Activated naive CD8-positive, alpha-beta T cell treated with anti-CD3 and anti-CD28 coated beads for 36 hours (primary cell): ENCODE measurements at regions not wholly inside any gene's neighbourhood (a gene's known extent, or its start where the extent isn't known, plus 50 kb on each side); places are given as distances from the start of the nearest gene placed in this dataset.

ENCODE experiments used
- DNase-seq: peaks from one replicate; pipeline ENCODE4 v3.0.0; 2021
- H3K27ac Mint-ChIP-seq: one replicate; pipeline ENCODE4 v1.8.0; 2022; ENCODE audit warnings: mild to moderate bottlenecking, moderate library complexity, mixed read lengths
- H3K27me3 Mint-ChIP-seq: one replicate; pipeline ENCODE4 v1.8.0; 2022; ENCODE audit warnings: mild to moderate bottlenecking, mixed read lengths
- H3K36me3 Mint-ChIP-seq: one replicate; pipeline ENCODE4 v1.8.0; 2021; ENCODE audit warnings: mild to moderate bottlenecking, mixed read lengths
- H3K4me1 Mint-ChIP-seq: one replicate; pipeline ENCODE4 v1.8.0; 2021; ENCODE audit warnings: mixed read lengths
- H3K4me3 Mint-ChIP-seq: one replicate; pipeline ENCODE4 v1.8.0; 2022; ENCODE audit warnings: mild to moderate bottlenecking, moderate library complexity, mixed read lengths
- H3K9me3 Mint-ChIP-seq: one replicate; pipeline ENCODE4 v1.8.0; 2022; ENCODE audit warnings: mixed read lengths

- no peaks in the 10 kb centered on the region for H3K4me1 Mint-ChIP-seq
- DNase-seq, result no peak
- H3K27ac Mint-ChIP-seq, result no peak overlapping the region
- H3K9me3 Mint-ChIP-seq, result no peaks in the 10 kb centered on the region
- no peak overlapping the region for H3K4me3 Mint-ChIP-seq
- peaks cover 19% of the 10 kb centered on the region for H3K27me3 Mint-ChIP-seq
- H3K36me3 Mint-ChIP-seq, result no peaks in the 10 kb centered on the region
These were observed 71.0 kb downstream of the RPL22L1 start for GRCh38 chr3:170799009-170799408.

- no peaks in the 10 kb centered on the region for H3K4me1 Mint-ChIP-seq
- H3K4me3 Mint-ChIP-seq, result no peak overlapping the region
- H3K9me3 Mint-ChIP-seq, result no peaks in the 10 kb centered on the region
- no peak for DNase-seq
- peaks cover 17% of the 10 kb centered on the region for H3K27me3 Mint-ChIP-seq
- H3K27ac Mint-ChIP-seq, result no peak overlapping the region
- no peaks in the 10 kb centered on the region for H3K36me3 Mint-ChIP-seq
These were observed 72.3 kb downstream of the RPL22L1 start for GRCh38 chr3:170797685-170798084.

- H3K9me3 Mint-ChIP-seq, result no peaks in the 10 kb centered on the region
- no peak overlapping the region for H3K27ac Mint-ChIP-seq
- no peak for DNase-seq
These were observed 77.5 kb downstream of the RPL22L1 start for GRCh38 chr3:170792471-170792870.

GRCh38 chr3:170790647-170791046 is 79.3 kb downstream of the RPL22L1 start:
- Mint-ChIP-seq H3K27ac (no peak overlapping the region), H3K4me1 (no peaks in the 10 kb centered on the region), H3K9me3 (no peaks in the 10 kb centered on the region), H3K4me3 (no peak overlapping the region), H3K27me3 (peaks cover 5% of the 10 kb centered on the region), H3K36me3 (no peaks in the 10 kb centered on the region)
- DNase-seq, result no peak

More at GRCh38 chr3:170792471-170792870, 77.5 kb downstream of the RPL22L1 start:
- no peaks in the 10 kb centered on the region for H3K4me1 Mint-ChIP-seq
- no peak overlapping the region for H3K4me3 Mint-ChIP-seq
- no peaks in the 10 kb centered on the region for H3K27me3 Mint-ChIP-seq
- no peaks in the 10 kb centered on the region for H3K36me3 Mint-ChIP-seq

GRCh38 chr3:170787464-170787863 is 82.5 kb downstream of the RPL22L1 start:
- H3K27ac Mint-ChIP-seq, result no peak overlapping the region

GRCh38 chr3:170785454-170785853 is 84.5 kb downstream of the RPL22L1 start:
- no peaks in the 10 kb centered on the region for H3K36me3 Mint-ChIP-seq
- H3K4me3 Mint-ChIP-seq, result no peak overlapping the region
- no peak overlapping the region for H3K27ac Mint-ChIP-seq
- DNase-seq, result no peak
- H3K9me3 Mint-ChIP-seq, result no peaks in the 10 kb centered on the region
- peaks cover 36% of the 10 kb centered on the region for H3K27me3 Mint-ChIP-seq
- no peaks in the 10 kb centered on the region for H3K4me1 Mint-ChIP-seq

More at GRCh38 chr3:170787464-170787863, 82.5 kb downstream of the RPL22L1 start:
- no peaks in the 10 kb centered on the region for H3K4me1 Mint-ChIP-seq
- H3K9me3 Mint-ChIP-seq, result no peaks in the 10 kb centered on the region
- no peaks in the 10 kb centered on the region for H3K36me3 Mint-ChIP-seq
- H3K27me3 Mint-ChIP-seq, result peaks cover 30% of the 10 kb centered on the region
- no peak for DNase-seq
- no peak overlapping the region for H3K4me3 Mint-ChIP-seq

GRCh38 chr3:170784406-170784805 is 85.6 kb downstream of the RPL22L1 start:
- no peaks in the 10 kb centered on the region for H3K36me3 Mint-ChIP-seq
- peaks cover 38% of the 10 kb centered on the region for H3K27me3 Mint-ChIP-seq
- no peaks in the 10 kb centered on the region for H3K9me3 Mint-ChIP-seq
- DNase-seq, result no peak
- no peaks in the 10 kb centered on the region for H3K4me1 Mint-ChIP-seq
- H3K4me3 Mint-ChIP-seq, result no peak overlapping the region
- no peak overlapping the region for H3K27ac Mint-ChIP-seq

- no peak for DNase-seq
- H3K9me3 Mint-ChIP-seq, result no peaks in the 10 kb centered on the region
- no peak overlapping the region for H3K27ac Mint-ChIP-seq
- H3K36me3 Mint-ChIP-seq, result no peaks in the 10 kb centered on the region
- no peaks in the 10 kb centered on the region for H3K4me1 Mint-ChIP-seq
- H3K27me3 Mint-ChIP-seq, result peaks cover 51% of the 10 kb centered on the region
- H3K4me3 Mint-ChIP-seq, result no peak overlapping the region
These were observed 89.0 kb downstream of the RPL22L1 start for GRCh38 chr3:170780955-170781354.

- peaks cover 46% of the 10 kb centered on the region for H3K27me3 Mint-ChIP-seq
- DNase-seq, result no peak
These were observed 89.5 kb downstream of the RPL22L1 start for GRCh38 chr3:170780471-170780870.

GRCh38 chr3:170778240-170779217 is 91.5 kb downstream of the RPL22L1 start:
- no peak overlapping the region for H3K27ac Mint-ChIP-seq
- H3K4me3 Mint-ChIP-seq, result no peak overlapping the region
- H3K36me3 Mint-ChIP-seq, result no peaks in the 10 kb centered on the region
- peaks cover 34% of the 10 kb centered on the region for H3K27me3 Mint-ChIP-seq
- DNase-seq, result no peak
- no peaks in the 10 kb centered on the region for H3K9me3 Mint-ChIP-seq
- H3K4me1 Mint-ChIP-seq, result no peaks in the 10 kb centered on the region

More at GRCh38 chr3:170780471-170780870, 89.5 kb downstream of the RPL22L1 start:
- H3K27ac Mint-ChIP-seq, result no peak overlapping the region
- H3K36me3 Mint-ChIP-seq, result no peaks in the 10 kb centered on the region
- no peaks in the 10 kb centered on the region for H3K4me1 Mint-ChIP-seq
- H3K9me3 Mint-ChIP-seq, result no peaks in the 10 kb centered on the region
- no peak overlapping the region for H3K4me3 Mint-ChIP-seq

GRCh38 chr3:170777564-170777926 is 92.5 kb downstream of the RPL22L1 start:
- no peaks in the 10 kb centered on the region for H3K9me3 Mint-ChIP-seq
- H3K27ac Mint-ChIP-seq, result no peak overlapping the region

GRCh38 chr3:170776887-170777563 is 93.0 kb downstream of the RPL22L1 start:
- no peak for DNase-seq
- H3K27me3 Mint-ChIP-seq, result peaks cover 22% of the 10 kb centered on the region

More at GRCh38 chr3:170777564-170777926, 92.5 kb downstream of the RPL22L1 start:
- no peak for DNase-seq
- no peaks in the 10 kb centered on the region for H3K36me3 Mint-ChIP-seq
- H3K4me3 Mint-ChIP-seq, result no peak overlapping the region
- no peaks in the 10 kb centered on the region for H3K4me1 Mint-ChIP-seq
- peaks cover 24% of the 10 kb centered on the region for H3K27me3 Mint-ChIP-seq

GRCh38 chr3:170773682-170774425 is 96.1 kb downstream of the RPL22L1 start:
- H3K27ac Mint-ChIP-seq, result no peak overlapping the region
- no peaks in the 10 kb centered on the region for H3K4me1 Mint-ChIP-seq
- no peaks in the 10 kb centered on the region for H3K36me3 Mint-ChIP-seq
- H3K4me3 Mint-ChIP-seq, result no peak overlapping the region
- H3K27me3 Mint-ChIP-seq, result peaks cover 20% of the 10 kb centered on the region
- no peak for DNase-seq
- H3K9me3 Mint-ChIP-seq, result no peaks in the 10 kb centered on the region

More at GRCh38 chr3:170776887-170777563, 93.0 kb downstream of the RPL22L1 start:
- H3K36me3 Mint-ChIP-seq, result no peaks in the 10 kb centered on the region
- no peak overlapping the region for H3K27ac Mint-ChIP-seq
- no peak overlapping the region for H3K4me3 Mint-ChIP-seq
- H3K9me3 Mint-ChIP-seq, result no peaks in the 10 kb centered on the region
- H3K4me1 Mint-ChIP-seq, result no peaks in the 10 kb centered on the region

GRCh38 chr3:170772175-170772574 is 97.8 kb downstream of the RPL22L1 start:
- H3K4me3 Mint-ChIP-seq, result no peak overlapping the region
- H3K9me3 Mint-ChIP-seq, result no peaks in the 10 kb centered on the region
- no peaks in the 10 kb centered on the region for H3K4me1 Mint-ChIP-seq
- no peak for DNase-seq
- no peak overlapping the region for H3K27ac Mint-ChIP-seq
- no peaks in the 10 kb centered on the region for H3K36me3 Mint-ChIP-seq
- H3K27me3 Mint-ChIP-seq, result peaks cover 10% of the 10 kb centered on the region

GRCh38 chr3:170768334-170768801 is 101.6 kb downstream of the RPL22L1 start:
- Mint-ChIP-seq H3K9me3 (no peaks in the 10 kb centered on the region), H3K27ac (no peak overlapping the region), H3K36me3 (no peaks in the 10 kb centered on the region), H3K27me3 (peaks cover 5% of the 10 kb centered on the region), H3K4me1 (no peaks in the 10 kb centered on the region), H3K4me3 (no peak overlapping the region)
- DNase-seq, result no peak
